Endothelial cell of umbilical vein (primary cell): ENCODE measurements at regions not wholly inside any gene's neighbourhood (a gene's known extent, or its start where the extent isn't known, plus 50 kb on each side); places are given as distances from the start of the nearest gene placed in this dataset.

Source experiments
- EZH2 ChIP-seq: IDR thresholded peaks from 2 replicates; pipeline ENCODE4 v1.6.1; 2012; ENCODE audit warnings: borderline replicate concordance, low read depth, mild to moderate bottlenecking, moderate library complexity, low read length, inconsistent platforms; ENCODE audit not compliant: severe bottlenecking
- GATA2 ChIP-seq: IDR thresholded peaks from 2 replicates; pipeline ENCODE4 v1.7.0; 2011; ENCODE audit warnings: low read depth, mild to moderate bottlenecking, moderate library complexity, mixed read lengths, low read length; ENCODE audit not compliant: insufficient read length, insufficient read depth
- MYC ChIP-seq: IDR thresholded peaks from one replicate; pipeline ENCODE4 v1.6.1; 2011; ENCODE audit warnings: mild to moderate bottlenecking, low read depth, low read length
- POLR2A ChIP-seq: IDR thresholded peaks from 2 replicates; pipeline ENCODE4 v1.6.1; 2012; ENCODE audit warnings: low read depth, mild to moderate bottlenecking, control low read depth, low read length
- POLR2AphosphoS5 ChIP-seq: IDR thresholded peaks from 2 replicates; pipeline ENCODE4 v1.6.1; 2012; ENCODE audit warnings: low read depth, mild to moderate bottlenecking, control low read depth, low read length, moderate library complexity; ENCODE audit not compliant: insufficient read depth
- TF ChIP-seq, protein P1 (sequence below), 2 donors: IDR thresholded peaks; 1 replicate in 1 of 2; 2 replicates in 1 of 2; pipeline ENCODE4 v1.5.1; 2011; ENCODE audit warnings: low read length in 2 of 2, mild to moderate bottlenecking in 2 of 2, moderate library complexity in 2 of 2, control low read depth in 1 of 2, inconsistent platforms in 1 of 2, low read depth in 1 of 2; ENCODE audit not compliant: insufficient read depth in 1 of 2; ENCODE audit errors: extremely low read depth in 1 of 2
- TF ChIP-seq, protein P2 (sequence below): IDR thresholded peaks from 2 replicates; pipeline ENCODE4 v1.6.1; 2011; ENCODE audit not compliant: insufficient read depth, insufficient read length

GRCh38 chr11:134512061-134512460 is 100.0 kb upstream of the B3GAT1 start:
- TF ChIP-seq POLR2AphosphoS5 (no peak), POLR2A (no peak), EZH2 (no peak), MYC (no peak), GATA2 (no peak)
- TF ChIP-seq, protein P1, sequence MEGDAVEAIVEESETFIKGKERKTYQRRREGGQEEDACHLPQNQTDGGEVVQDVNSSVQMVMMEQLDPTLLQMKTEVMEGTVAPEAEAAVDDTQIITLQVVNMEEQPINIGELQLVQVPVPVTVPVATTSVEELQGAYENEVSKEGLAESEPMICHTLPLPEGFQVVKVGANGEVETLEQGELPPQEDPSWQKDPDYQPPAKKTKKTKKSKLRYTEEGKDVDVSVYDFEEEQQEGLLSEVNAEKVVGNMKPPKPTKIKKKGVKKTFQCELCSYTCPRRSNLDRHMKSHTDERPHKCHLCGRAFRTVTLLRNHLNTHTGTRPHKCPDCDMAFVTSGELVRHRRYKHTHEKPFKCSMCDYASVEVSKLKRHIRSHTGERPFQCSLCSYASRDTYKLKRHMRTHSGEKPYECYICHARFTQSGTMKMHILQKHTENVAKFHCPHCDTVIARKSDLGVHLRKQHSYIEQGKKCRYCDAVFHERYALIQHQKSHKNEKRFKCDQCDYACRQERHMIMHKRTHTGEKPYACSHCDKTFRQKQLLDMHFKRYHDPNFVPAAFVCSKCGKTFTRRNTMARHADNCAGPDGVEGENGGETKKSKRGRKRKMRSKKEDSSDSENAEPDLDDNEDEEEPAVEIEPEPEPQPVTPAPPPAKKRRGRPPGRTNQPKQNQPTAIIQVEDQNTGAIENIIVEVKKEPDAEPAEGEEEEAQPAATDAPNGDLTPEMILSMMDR (IDR thresholded peaks at IDR 0.05; ENCODE audit: extremely low read depth in 1 of 2, insufficient read depth in 1 of 2, low read depth in 1 of 2, low read length in 2 of 2) = no peak
- TF ChIP-seq, protein P2, sequence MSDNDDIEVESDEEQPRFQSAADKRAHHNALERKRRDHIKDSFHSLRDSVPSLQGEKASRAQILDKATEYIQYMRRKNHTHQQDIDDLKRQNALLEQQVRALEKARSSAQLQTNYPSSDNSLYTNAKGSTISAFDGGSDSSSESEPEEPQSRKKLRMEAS = no peak
